ENCODE measurements at regions not wholly inside any gene's neighbourhood (a gene's known extent, or its start where the extent isn't known, plus 50 kb on each side); places are given as distances from the start of the nearest gene placed in this dataset.

GRCh38 chr14:87088588-87088987 is 904.4 kb downstream of the GALC start:
- no peaks in the 10 kb centered on the region for H3K9me2 ChIP-seq (ENCODE audit: insufficient read depth, low read length)
- H3K27me3 ChIP-seq (ENCODE audit: insufficient read depth, low read depth, low read length), result no peaks in the 10 kb centered on the region
- no peaks in the 10 kb centered on the region for H3K9me3 ChIP-seq (ENCODE audit: low read length)
- TF ChIP-seq RAD21 (conservative IDR thresholded peaks at IDR 0.05) (no peak), EZH2 (IDR thresholded peaks at IDR 0.05; ENCODE audit: borderline replicate concordance, insufficient read depth, low read length, poor library complexity, severe bottlenecking) (no peak), CTCF (IDR thresholded peaks at IDR 0.05; ENCODE audit: poor library complexity, severe bottlenecking) (no peak), TAF1 (IDR thresholded peaks at IDR 0.05; ENCODE audit: low read depth) (no peak), POLR2AphosphoS5 (IDR thresholded peaks at IDR 0.05) (no peak), EP300 (conservative IDR thresholded peaks at IDR 0.05; ENCODE audit: poor library complexity, severe bottlenecking) (no peak), MXI1 (conservative IDR thresholded peaks at IDR 0.05; ENCODE audit: poor library complexity, severe bottlenecking) (no peak), REST (IDR thresholded peaks at IDR 0.05; ENCODE audit: borderline replicate concordance) (no peak), SMC3 (conservative IDR thresholded peaks at IDR 0.05; ENCODE audit: poor library complexity) (no peak)
- H3F3A ChIP-seq (ENCODE audit: insufficient read depth, low read length, poor library complexity, severe bottlenecking), result no peaks in the 10 kb centered on the region
- H3K4me2 ChIP-seq (ENCODE audit: low read length), result no peak overlapping the region
- H3K4me3 ChIP-seq (ENCODE audit: low read length), result no peak overlapping the region
- H3K9ac ChIP-seq (ENCODE audit: low read length), result no peak overlapping the region
- H3K79me2 ChIP-seq (replicated peaks; ENCODE audit: insufficient read depth, low read length), result no peaks in the 10 kb centered on the region
- H4K20me1 ChIP-seq (ENCODE audit: insufficient read depth), result no peaks in the 10 kb centered on the region
- no peak overlapping the region for H3K27ac ChIP-seq (ENCODE audit: low read length)
- no peaks in the 10 kb centered on the region for H3K36me3 ChIP-seq (ENCODE audit: insufficient read depth, low read length)
- no peak overlapping the region for H2AFZ ChIP-seq (ENCODE audit: low read depth, low read length)

- no peak overlapping the region for H2AFZ ChIP-seq (ENCODE audit: low read depth, low read length)
- no peak overlapping the region for H3K4me3 ChIP-seq (ENCODE audit: low read length)
- no peaks in the 10 kb centered on the region for H3K9me2 ChIP-seq (ENCODE audit: insufficient read depth, low read length)
- H3K9me3 ChIP-seq (ENCODE audit: low read length), result no peaks in the 10 kb centered on the region
- no peaks in the 10 kb centered on the region for H3F3A ChIP-seq (ENCODE audit: insufficient read depth, low read length, poor library complexity, severe bottlenecking)
- no peaks in the 10 kb centered on the region for H3K79me2 ChIP-seq (replicated peaks; ENCODE audit: insufficient read depth, low read length)
- H4K20me1 ChIP-seq (ENCODE audit: insufficient read depth), result no peaks in the 10 kb centered on the region
- no peaks in the 10 kb centered on the region for H3K27me3 ChIP-seq (ENCODE audit: insufficient read depth, low read depth, low read length)
- H3K36me3 ChIP-seq (ENCODE audit: insufficient read depth, low read length), result no peaks in the 10 kb centered on the region
- TF ChIP-seq RAD21 (conservative IDR thresholded peaks at IDR 0.05) (no peak), TAF1 (IDR thresholded peaks at IDR 0.05; ENCODE audit: low read depth) (no peak), REST (IDR thresholded peaks at IDR 0.05; ENCODE audit: borderline replicate concordance) (no peak), CTCF (IDR thresholded peaks at IDR 0.05; ENCODE audit: poor library complexity, severe bottlenecking) (no peak), MXI1 (conservative IDR thresholded peaks at IDR 0.05; ENCODE audit: poor library complexity, severe bottlenecking) (no peak), SMC3 (conservative IDR thresholded peaks at IDR 0.05; ENCODE audit: poor library complexity) (no peak), EP300 (conservative IDR thresholded peaks at IDR 0.05; ENCODE audit: poor library complexity, severe bottlenecking) (no peak), EZH2 (IDR thresholded peaks at IDR 0.05; ENCODE audit: borderline replicate concordance, insufficient read depth, low read length, poor library complexity, severe bottlenecking) (no peak), POLR2AphosphoS5 (IDR thresholded peaks at IDR 0.05) (no peak)
- no peak overlapping the region for H3K4me2 ChIP-seq (ENCODE audit: low read length)
- no peak overlapping the region for H3K27ac ChIP-seq (ENCODE audit: low read length)
- H3K9ac ChIP-seq (ENCODE audit: low read length), result no peak overlapping the region
These were observed 905.1 kb downstream of the GALC start for GRCh38 chr14:87087881-87088280.
